ENCODE measurements at regions not wholly inside any gene's neighbourhood (a gene's known extent, or its start where the extent isn't known, plus 50 kb on each side); places are given as distances from the start of the nearest gene placed in this dataset.

DNA sequence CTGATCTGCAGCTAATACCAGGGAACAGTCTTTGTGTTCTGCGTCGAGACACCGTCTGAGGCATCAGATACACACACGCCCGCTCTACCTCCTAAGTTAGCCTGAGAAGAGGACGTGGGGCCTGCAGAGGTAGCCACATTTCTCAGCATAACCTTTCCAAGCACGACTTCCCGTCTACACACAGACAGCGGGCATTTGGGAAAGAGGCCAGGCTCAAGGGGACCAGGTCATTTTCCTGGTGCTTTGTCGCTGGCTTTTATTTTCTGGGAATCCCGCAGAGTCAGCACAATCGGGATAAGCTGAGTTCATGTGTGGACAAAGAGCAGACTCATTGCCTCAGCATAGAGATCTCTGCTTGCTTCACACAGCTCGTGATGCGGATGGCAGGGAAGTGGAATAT, 72.5 kb upstream of the SMYD2 start:
- DNase-seq (ENCODE audit: low read depth): no peak

DNA sequence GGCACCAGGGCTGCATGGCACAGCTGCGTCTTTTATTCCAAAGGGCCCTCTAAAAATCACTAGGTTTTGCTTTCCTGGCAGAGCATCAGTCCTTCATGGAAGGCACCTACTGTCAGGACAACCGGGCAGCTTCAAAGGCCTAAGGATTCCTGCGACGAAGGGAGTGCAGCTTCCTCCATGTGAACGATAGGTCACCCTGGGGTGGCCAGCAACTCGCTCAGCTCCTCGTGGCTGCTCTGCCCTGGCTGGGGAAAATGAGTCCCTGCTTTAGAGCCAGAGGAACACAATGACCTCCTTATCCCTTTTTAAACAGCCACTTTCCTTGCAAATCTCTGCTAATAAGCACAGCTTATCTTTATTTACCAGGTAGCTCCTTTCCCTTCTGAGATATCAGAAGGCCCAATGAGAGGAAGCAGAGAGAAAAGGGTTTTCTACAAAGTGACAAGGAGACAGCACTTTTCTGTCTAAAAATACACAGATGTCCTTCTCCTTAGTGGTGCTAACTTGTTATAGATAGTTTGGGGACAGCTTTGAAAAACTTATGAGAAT, 71.6 kb upstream of the SMYD2 start:
- DNase-seq (ENCODE audit: low read depth): no peak

DNA sequence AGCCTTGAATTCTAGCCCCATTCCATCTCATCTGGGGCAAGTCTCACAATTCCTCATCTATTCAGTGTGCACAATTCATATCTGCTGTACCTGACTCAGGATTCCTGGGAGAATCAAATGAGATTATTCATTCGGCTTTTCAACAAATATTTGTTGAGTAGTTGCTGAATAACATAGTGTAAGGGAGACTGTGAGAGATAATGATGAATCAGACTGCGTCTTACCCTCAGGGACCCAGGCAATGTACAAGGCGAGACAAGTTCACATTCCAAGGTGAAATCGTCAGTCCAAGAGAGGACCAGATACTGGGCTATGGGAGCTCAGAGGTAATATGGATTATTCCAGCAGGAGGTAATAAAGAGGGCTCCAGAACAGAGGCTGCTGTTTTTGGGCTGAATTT, 67.8 kb upstream of the SMYD2 start:
- peak; percentile 72 for DNase-seq (ENCODE audit: low read depth)

DNA sequence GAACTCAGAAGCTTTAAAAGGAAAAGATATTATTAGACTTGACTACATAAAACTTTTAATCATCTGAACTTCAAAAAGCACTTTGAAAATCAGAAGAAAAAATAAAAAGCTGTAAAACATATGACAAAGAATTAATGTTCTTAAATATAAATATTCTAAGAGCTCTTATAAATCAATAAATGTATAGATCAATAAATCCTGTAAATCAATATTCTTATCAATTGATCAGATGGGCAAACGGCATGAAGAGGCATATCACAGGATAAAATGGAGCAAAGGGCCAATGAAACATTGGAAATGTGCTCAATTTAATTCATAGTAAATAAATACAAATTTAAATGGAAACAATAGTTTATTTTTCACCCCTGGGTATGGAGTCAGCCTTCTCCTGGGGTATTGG, 66.1 kb upstream of the SMYD2 start:
- no peak for DNase-seq (ENCODE audit: low read depth)

DNA sequence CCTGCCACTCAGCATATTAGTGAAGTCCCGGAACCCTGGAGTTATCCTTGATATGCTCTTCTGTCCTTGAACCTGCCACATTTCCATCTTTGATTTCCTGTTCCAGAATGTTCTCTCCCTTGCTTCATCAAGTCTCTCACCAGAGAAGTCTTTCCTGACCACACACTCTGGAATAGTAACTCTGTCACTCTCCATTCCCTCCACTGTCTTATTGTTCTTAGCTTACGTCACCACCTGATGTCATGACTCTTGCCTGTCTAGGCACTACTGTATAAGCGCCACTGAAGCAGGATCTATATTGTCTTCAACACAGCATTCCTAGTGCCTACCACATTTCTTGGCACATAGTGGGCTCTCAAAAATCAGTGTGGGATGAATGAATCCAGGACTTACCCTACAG, 65.4 kb upstream of the SMYD2 start:
- no peak for DNase-seq (ENCODE audit: low read depth)

DNA sequence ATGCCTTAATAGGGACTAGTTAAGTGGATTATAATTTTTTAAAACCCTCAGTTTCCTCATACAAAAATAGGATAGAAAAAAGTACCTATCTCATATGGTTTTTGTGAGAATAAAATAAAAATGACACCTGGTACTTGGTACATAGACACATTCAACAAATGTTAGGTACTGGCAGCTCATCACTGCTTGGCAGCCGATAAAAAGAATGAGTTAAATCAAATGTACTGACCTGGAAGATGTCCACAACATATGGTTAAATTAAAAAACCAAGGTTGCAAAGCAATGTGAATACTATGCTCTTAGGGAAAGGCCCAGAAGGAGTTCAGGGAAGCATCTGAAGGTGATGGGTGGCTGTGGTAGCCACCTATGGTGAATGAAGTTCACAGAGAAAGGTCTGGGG, 64.9 kb upstream of the SMYD2 start:
- no peak for DNase-seq (ENCODE audit: low read depth)

DNA sequence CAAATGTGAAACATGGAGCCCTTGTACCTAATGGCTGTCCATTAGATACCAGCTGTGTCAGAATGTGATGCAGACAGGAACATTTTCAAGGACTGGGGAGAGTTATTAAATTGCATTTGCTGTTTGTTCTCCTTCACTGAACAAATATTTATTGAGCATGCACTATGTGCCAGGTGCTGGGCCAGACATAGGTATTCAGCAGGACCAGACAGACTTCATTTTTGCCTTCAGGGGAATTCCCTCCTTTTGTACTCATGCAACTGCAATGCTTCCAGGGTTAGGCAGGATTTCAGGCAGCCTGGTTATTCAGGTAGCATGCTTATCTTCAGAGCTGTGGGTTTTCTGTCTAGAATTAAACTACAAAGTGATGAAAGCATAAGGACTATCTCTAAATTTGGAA, 64.2 kb upstream of the SMYD2 start:
- DNase-seq (ENCODE audit: low read depth): no peak

DNA sequence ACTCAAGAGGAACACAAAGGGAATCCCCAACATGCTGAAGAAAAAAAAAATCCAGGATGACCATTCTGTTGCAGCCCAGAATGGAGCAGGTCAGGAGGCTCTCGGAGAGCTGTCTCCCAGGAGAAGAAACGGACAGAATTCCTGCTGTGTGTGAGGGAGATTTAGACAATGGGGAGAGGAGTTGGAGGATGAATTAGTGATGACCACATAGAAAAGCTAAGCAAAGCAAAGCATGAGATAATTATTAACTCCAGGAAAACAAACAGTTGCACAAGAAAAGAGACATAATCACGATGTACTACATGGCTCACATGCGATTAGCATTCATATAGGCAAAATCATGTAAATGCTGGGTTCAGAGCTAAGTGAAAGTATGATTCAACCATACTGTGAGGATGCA, 61.1 kb upstream of the SMYD2 start:
- DNase-seq (ENCODE audit: low read depth): no peak

DNA sequence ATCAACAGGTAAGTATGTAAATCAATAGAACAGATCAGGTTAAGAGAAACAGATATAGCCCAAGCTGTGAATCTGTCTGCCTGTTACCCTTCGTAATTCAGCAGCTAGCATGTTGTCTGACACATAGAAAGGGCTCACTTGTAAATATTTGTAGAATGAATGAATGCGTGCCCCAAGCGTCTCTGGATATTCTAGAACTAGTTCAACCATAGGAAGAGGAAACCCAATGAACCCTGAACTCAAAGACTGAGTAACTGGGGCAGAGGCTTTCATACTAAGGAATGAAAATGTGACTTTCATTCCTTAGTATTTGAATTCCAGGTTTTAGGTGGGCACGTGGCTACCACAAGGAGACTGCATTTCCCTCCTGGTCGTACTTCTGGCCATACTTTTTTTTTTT, 60.1 kb upstream of the SMYD2 start:
- DNase-seq (ENCODE audit: low read depth): no peak

DNA sequence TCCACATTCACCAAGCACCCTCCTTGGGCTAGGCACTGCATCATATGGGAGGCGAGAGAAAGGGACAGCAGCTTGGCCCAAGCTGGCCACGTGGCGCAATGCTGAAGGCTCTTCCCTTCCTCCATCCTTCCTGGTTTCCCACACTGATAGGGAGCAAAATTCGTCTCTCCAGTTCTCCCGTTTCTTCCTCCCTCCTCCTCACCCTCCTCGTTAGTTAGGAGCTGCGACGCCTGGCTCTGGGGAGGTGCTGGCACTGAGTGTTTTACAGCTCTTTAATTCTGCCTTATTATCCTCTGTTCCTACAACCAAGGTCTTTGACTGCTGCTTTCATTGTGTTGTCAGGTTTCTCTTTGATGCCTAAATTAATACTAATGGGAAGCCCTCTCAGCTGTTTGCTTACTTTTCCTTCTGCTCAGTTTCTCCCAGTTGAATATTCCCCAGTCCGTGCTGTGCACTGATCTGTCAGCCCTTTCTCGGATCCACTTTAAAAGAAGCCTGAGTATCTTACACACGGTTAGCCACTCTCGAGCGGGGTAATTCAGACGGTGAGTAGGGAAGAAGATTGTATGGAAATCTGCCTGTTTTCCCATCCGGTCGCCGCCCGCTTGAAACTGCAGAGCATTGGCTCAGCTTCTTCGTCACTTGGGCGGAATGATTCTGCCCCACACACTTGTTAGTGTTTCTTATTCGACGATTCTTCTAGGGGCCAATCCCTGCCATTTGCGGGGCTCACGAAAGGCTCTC, 56.2 kb upstream of the SMYD2 start:
- DNase-seq (ENCODE audit: low read depth): peak; percentile 42

DNA sequence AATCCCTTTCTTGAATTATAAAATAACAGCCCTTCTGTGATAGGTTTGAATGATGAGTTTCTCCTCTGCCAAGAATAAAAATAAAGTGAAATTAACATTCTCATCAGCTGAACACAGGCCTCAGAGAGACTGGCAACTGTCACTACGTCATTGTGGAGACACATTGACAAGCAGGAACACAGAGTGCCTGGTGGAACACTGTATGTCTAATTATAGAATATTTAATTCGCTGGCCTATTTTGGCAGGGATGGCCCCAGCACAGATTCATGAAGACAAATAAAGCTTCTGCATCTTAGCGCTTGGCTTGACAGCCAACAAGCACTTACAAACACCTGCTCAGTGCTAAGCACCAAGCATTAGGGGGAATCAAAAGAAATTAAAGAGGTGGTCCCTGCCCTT, 52.0 kb upstream of the SMYD2 start:
- DNase-seq (ENCODE audit: low read depth): no peak

DNA sequence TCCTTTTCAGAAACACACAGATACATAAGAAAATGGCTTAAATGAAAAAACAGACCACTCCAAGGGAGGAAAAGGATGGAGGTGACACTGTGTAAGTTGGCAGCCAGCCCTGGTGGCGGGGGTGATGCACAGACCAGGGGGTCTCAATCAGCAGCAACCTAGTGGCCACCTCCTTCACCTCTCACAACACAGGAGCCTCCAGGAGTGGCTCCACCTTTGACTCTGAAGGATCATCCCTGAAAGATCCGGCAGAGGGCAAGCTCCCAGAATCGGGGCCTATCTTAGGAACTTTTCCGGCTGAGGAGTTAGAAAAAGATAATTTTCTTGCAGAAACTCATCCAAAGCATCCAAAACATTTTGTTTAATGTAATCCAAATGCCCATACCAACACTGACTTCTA, 51.2 kb upstream of the SMYD2 start:
- DNase-seq (ENCODE audit: low read depth): no peak
